CD4-positive, alpha-beta T cell (primary cell): ENCODE measurements at regions not wholly inside any gene's neighbourhood (a gene's known extent, or its start where the extent isn't known, plus 50 kb on each side); places are given as distances from the start of the nearest gene placed in this dataset.

Experiments
- ATAC-seq: fragments of 200-7000 bp; cut with Tn5 transposase; one replicate; pipeline ENCODE4 v1.10.0; 2022; ENCODE audit warnings: mild to moderate bottlenecking; ENCODE audit not compliant: poor library complexity
- CTCF ChIA-PET: fragments of 350-600 bp; sonication (Branson Sonifier 250); formaldehyde crosslinking; loops from one replicate; lab custom pipeline; 2021; ENCODE audit warnings: antibody characterized with exemption, inconsistent platforms; lab: Charles Lee
- POLR2A ChIA-PET: fragments of 350-600 bp; sonication (Branson Sonifier 250); formaldehyde crosslinking; loops from one replicate; lab custom pipeline; 2021; ENCODE audit warnings: antibody characterized with exemption, inconsistent platforms; lab: Charles Lee
- DNase-seq, 14 experiments: peaks; one replicate each; pipeline ENCODE4 v3.0.0-alpha.2; 2013 to 2020; ENCODE audit warnings: mixed read lengths in 2 of 14
- H3K27ac ChIP-seq, 2 donors: one replicate each; pipeline versions ENCODE4 v1.5.1 to v1.7.0; 2013; ENCODE audit warnings: low read length in 2 of 2, low read depth in 1 of 2, mild to moderate bottlenecking in 1 of 2
- H3K27me3 ChIP-seq, 2 experiments: 1 replicate in 1 of 2; 2 replicates in 1 of 2; pipeline versions ENCODE4 v1.6.1 to v1.7.0; 2013; ENCODE audit warnings: low read length in 2 of 2, control low read depth in 1 of 2, mild to moderate bottlenecking in 1 of 2, moderate library complexity in 1 of 2; ENCODE audit not compliant: insufficient read depth in 2 of 2, control insufficient read depth in 1 of 2
- H3K36me3 ChIP-seq: one replicate; pipeline ENCODE4 v1.6.1; 2013; ENCODE audit warnings: low read length, control low read depth; ENCODE audit not compliant: insufficient read depth
- H3K4me1 ChIP-seq: one replicate; pipeline ENCODE4 v1.6.1; 2013; ENCODE audit warnings: low read length, control low read depth; ENCODE audit not compliant: insufficient read depth
- H3K4me3 ChIP-seq: one replicate; pipeline ENCODE4 v1.5.1; 2013; ENCODE audit warnings: mild to moderate bottlenecking, low read length, moderate library complexity
- H3K9me3 ChIP-seq, 2 experiments: 1 replicate in 1 of 2; 2 replicates in 1 of 2; pipeline versions ENCODE4 v1.6.1 to v1.7.0; 2013; ENCODE audit warnings: low read length in 2 of 2, mild to moderate bottlenecking in 2 of 2, control low read depth in 1 of 2, moderate library complexity in 1 of 2; ENCODE audit not compliant: control insufficient read depth in 1 of 2, insufficient read depth in 1 of 2
- H3K27ac Mint-ChIP-seq: one replicate; pipeline ENCODE4 v1.8.0; 2020; ENCODE audit warnings: mixed read lengths
- H3K27me3 Mint-ChIP-seq: one replicate; pipeline ENCODE4 v1.8.0; 2021; ENCODE audit warnings: mixed read lengths
- H3K36me3 Mint-ChIP-seq: one replicate; pipeline ENCODE4 v1.8.0; 2021; ENCODE audit warnings: low read depth, mixed read lengths
- H3K4me1 Mint-ChIP-seq: one replicate; pipeline ENCODE4 v1.8.0; 2021; ENCODE audit warnings: low read depth, mixed read lengths
- H3K4me3 Mint-ChIP-seq: one replicate; pipeline ENCODE4 v1.8.0; 2020; ENCODE audit warnings: mild to moderate bottlenecking, mixed read lengths
- H3K9me3 Mint-ChIP-seq: one replicate; pipeline ENCODE4 v1.8.0; 2020; ENCODE audit warnings: mixed read lengths
- intact Hi-C, 2 experiments: fragments of 100-400 bp; cut with DNase I in 1 of 2; cut with micrococcal nuclease in 1 of 2; formaldehyde crosslinking; loops; one replicate each; pipeline versions ENCODE4 v1.15.1 to v1.9.0; 2023 to 2025; cut with DNase I, micrococcal nuclease
- TF ChIP-seq, protein P1 (sequence below): fragments of 200-600 bp; IDR thresholded peaks from one replicate; pipeline ENCODE4 v1.8.0; 2022; ENCODE audit warnings: antibody characterized with exemption, mild to moderate bottlenecking

DNA sequence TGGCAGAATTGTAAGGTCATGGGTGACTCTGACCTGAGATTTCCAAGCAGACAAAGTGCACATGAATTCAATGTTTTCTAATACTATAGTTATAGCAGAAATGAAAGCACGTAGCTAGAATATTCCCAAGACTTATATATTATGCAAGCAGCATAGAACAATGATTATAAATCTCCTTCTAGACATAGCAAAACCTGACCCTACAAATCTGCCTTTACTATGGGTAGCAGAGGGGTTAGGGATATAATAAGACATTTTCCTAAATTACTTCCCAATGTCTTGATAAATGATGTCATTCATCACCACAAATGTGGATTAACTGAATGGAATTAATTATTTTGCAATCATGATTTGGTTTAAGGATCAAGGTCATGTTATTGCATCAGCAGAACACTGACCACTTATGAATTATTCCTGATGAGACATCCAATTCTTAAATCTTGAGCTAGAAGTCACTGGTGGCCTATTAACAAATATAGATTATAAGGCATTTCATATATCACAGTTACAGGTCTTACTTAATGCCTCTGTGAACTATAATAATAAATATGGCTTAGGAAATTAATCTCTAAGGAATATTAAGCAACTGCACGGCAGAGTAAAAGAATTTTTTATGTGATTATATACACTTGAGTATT lies 776.6 kb downstream of the AMY1C start:
- intact Hi-C loops = no loop called here
- no peak for ATAC-seq
- no peaks in the 10 kb centered on the region for H3K27me3 ChIP-seq
- H3K36me3 ChIP-seq = no peaks in the 10 kb centered on the region
- no peaks in the 10 kb centered on the region for H3K27me3 Mint-ChIP-seq
- peaks cover 0 to 4% of the 10 kb centered on the region in 2 experiments for H3K9me3 ChIP-seq
- DNase-seq = no peak
- no peaks in the 10 kb centered on the region for H3K4me1 Mint-ChIP-seq
- H3K4me1 ChIP-seq = no peaks in the 10 kb centered on the region
- peaks cover 5% of the 10 kb centered on the region for H3K9me3 Mint-ChIP-seq
- no peaks in the 10 kb centered on the region for H3K36me3 Mint-ChIP-seq
- ChIA-PET POLR2A (no interaction called here), CTCF (no interaction called here)
- H3K27ac ChIP-seq = no peak overlapping the region
- H3K4me3 ChIP-seq = no peak overlapping the region
- TF ChIP-seq, protein P1, sequence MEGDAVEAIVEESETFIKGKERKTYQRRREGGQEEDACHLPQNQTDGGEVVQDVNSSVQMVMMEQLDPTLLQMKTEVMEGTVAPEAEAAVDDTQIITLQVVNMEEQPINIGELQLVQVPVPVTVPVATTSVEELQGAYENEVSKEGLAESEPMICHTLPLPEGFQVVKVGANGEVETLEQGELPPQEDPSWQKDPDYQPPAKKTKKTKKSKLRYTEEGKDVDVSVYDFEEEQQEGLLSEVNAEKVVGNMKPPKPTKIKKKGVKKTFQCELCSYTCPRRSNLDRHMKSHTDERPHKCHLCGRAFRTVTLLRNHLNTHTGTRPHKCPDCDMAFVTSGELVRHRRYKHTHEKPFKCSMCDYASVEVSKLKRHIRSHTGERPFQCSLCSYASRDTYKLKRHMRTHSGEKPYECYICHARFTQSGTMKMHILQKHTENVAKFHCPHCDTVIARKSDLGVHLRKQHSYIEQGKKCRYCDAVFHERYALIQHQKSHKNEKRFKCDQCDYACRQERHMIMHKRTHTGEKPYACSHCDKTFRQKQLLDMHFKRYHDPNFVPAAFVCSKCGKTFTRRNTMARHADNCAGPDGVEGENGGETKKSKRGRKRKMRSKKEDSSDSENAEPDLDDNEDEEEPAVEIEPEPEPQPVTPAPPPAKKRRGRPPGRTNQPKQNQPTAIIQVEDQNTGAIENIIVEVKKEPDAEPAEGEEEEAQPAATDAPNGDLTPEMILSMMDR = no peak
- no peak overlapping the region for H3K4me3 Mint-ChIP-seq
- no peak overlapping the region for H3K27ac Mint-ChIP-seq

DNA sequence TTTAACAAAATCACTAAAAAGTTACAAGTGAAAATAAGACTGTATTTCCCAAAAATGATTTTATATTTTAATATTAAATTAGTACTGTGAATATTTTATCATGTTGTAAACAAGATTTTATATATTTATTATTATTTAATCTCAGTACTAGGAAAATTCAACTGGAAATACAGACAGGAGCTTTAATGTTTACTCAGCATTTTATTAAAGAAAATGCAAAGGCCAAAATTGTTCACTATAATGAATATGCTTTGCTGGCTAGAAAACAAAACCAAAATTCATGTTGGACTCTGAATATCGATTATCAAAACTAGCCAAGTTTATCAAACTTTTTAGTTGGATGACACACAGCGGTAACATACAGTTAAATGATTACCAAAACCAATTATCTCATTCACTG lies 782.3 kb downstream of the AMY1C start:
- DNase-seq (no peak), ATAC-seq (no peak)
- Histone ChIP-seq H3K36me3 (no peaks in the 10 kb centered on the region), H3K4me3 (no peak overlapping the region), H3K27me3 (no peaks in the 10 kb centered on the region), H3K4me1 (no peaks in the 10 kb centered on the region), H3K27ac (no peak overlapping the region), H3K9me3 (peaks cover 0 to 4% of the 10 kb centered on the region in 2 experiments)
- Mint-ChIP-seq H3K27me3 (no peaks in the 10 kb centered on the region), H3K4me3 (no peak overlapping the region), H3K9me3 (peaks cover 3% of the 10 kb centered on the region), H3K4me1 (no peaks in the 10 kb centered on the region), H3K36me3 (no peaks in the 10 kb centered on the region), H3K27ac (no peak overlapping the region)
- POLR2A ChIA-PET = no interaction called here
- CTCF ChIA-PET = no interaction called here
- intact Hi-C loops = no loop called here
- TF ChIP-seq, protein P1 = no peak

DNA sequence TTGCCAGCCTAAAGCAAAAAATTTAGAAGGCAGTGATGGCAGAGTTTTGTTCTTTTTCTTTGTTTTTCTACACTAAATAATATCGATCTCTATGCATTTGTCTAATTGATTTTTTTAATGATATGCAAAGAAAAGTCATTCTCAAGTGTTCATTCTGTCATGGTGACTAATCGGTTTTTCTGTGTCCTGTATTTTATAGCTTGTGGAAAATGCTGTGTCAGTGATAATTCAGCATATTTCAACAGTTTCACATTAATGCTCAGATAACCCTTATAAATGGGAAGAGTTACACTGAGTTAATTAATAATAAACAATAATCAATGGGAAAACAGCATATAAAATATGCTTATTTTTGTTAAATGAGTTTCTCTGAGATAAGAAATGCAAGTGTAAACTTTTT lies 824.9 kb downstream of the AMY1C start:
- no peak overlapping the region for H3K27ac Mint-ChIP-seq
- H3K27me3 Mint-ChIP-seq = no peaks in the 10 kb centered on the region
- H3K4me3 Mint-ChIP-seq = no peak overlapping the region
- ChIA-PET POLR2A (no interaction called here), CTCF (no interaction called here)
- Histone ChIP-seq H3K27me3 (no peaks in the 10 kb centered on the region), H3K36me3 (no peaks in the 10 kb centered on the region), H3K4me1 (no peaks in the 10 kb centered on the region), H3K4me3 (no peak overlapping the region), H3K27ac (no peak overlapping the region), H3K9me3 (peaks cover 0 to 9% of the 10 kb centered on the region in 2 experiments)
- intact Hi-C loops = no loop called here
- H3K4me1 Mint-ChIP-seq = no peaks in the 10 kb centered on the region
- peaks cover 13% of the 10 kb centered on the region for H3K9me3 Mint-ChIP-seq
- H3K36me3 Mint-ChIP-seq = no peaks in the 10 kb centered on the region
- ATAC-seq = no peak
- TF ChIP-seq, protein P1 = no peak
- no peak for DNase-seq
